Heart left ventricle (tissue), 13 donors: ENCODE measurements at regions not wholly inside any gene's neighbourhood (a gene's known extent, or its start where the extent isn't known, plus 50 kb on each side); places are given as distances from the start of the nearest gene placed in this dataset.

Experiments
- CTCF ChIP-seq, 12 donors: fragments of 200-600 bp; sonication (generic) in 4 of 12; IDR thresholded peaks; one replicate each; pipeline versions ENCODE4 v1.5.0 to v1.8.0; 2018 to 2022; ENCODE audit warnings: antibody characterized with exemption in 12 of 12, mild to moderate bottlenecking in 5 of 12
- POLR2A ChIP-seq, 2 donors: fragments of 450-650 bp; IDR thresholded peaks; one replicate each; pipeline ENCODE4 v1.6.1; 2017; ENCODE audit warnings: antibody characterized with exemption in 2 of 2, mild to moderate bottlenecking in 2 of 2, moderate library complexity in 2 of 2
- donor health status: ischemic (EF 13 %, LVEDD 7.1; RV severe dilation, severe dysfunction).
- donor health status: DM: no; HTN: yes; CAD: no.
- donor health status: DM: no; HTN: no; CAD: no.
- donor health status: ischemic (EF 25% LVEDD 6.9; RV normal size, moderate dysfunction).
- donor health status: ischemic (EF 25% LVEDD 5.7; RV mildly dilated, moderate dysfunction).
- donor health status: ischemic (EF 35%, LVEDD 5.7; RV mildly dilated, moderate dysfunction).
- donor health status: nonischemic (EF 11% LVEDD 7.7; RV severe dilation, severe dysfunction).
- donor health status: DM: yes; HTN: yes; CAD: no.
- donor health status: PGD.
- donor health status: ischemic (EF 29% LVEDD 5.4; RV normal size, mild dysfunction).
- donor health status: nonischemic (EF 23%, LVEDD 6.1; RV moderate dilation, normal function).

- TF ChIP-seq CTCF (IDR thresholded peaks at IDR 0.05): no peak
- TF ChIP-seq POLR2A (IDR thresholded peaks at IDR 0.05): no peak
These were observed 66.8 kb upstream of the IRS2 start for GRCh38 chr13:109853153-109853552.
